Mesenchymal stem cell (in vitro differentiated cells and primary cell): ENCODE measurements at regions not wholly inside any gene's neighbourhood (a gene's known extent, or its start where the extent isn't known, plus 50 kb on each side); places are given as distances from the start of the nearest gene placed in this dataset.
A peak's percentile ranks its signal among the peaks of the same experiment; 100 is the strongest.

Experiments
- DNase-seq: peaks from one replicate; pipeline ENCODE4 v3.0.0-alpha.2; 2013
- H2AFZ ChIP-seq: one replicate; pipeline ENCODE4 v1.6.1; 2013; ENCODE audit warnings: low read depth, mild to moderate bottlenecking, control low read depth, inconsistent platforms, low read length, moderate library complexity
- H2AK5ac ChIP-seq: 2 replicates; pipeline ENCODE4 v1.6.1; 2013; ENCODE audit warnings: low read length, moderate library complexity, mild to moderate bottlenecking, inconsistent platforms; ENCODE audit not compliant: severe bottlenecking
- H2BK120ac ChIP-seq: one replicate; pipeline ENCODE4 v1.6.1; 2013; ENCODE audit warnings: low read depth, mild to moderate bottlenecking, inconsistent platforms, low read length, moderate library complexity
- H2BK12ac ChIP-seq, 2 experiments: one replicate each; pipeline ENCODE4 v1.6.1; 2013; ENCODE audit warnings: inconsistent platforms in 2 of 2, low read length in 2 of 2, mild to moderate bottlenecking in 2 of 2, moderate library complexity in 2 of 2, control low read depth in 1 of 2
- H2BK15ac ChIP-seq: one replicate; pipeline ENCODE4 v1.6.1; 2013; ENCODE audit warnings: mild to moderate bottlenecking, low read depth, inconsistent platforms; ENCODE audit not compliant: poor library complexity, severe bottlenecking
- H2BK5ac ChIP-seq: 2 replicates; pipeline ENCODE4 v1.6.1; 2013; ENCODE audit warnings: low read depth, mild to moderate bottlenecking, low read length, control low read depth, inconsistent platforms; ENCODE audit not compliant: poor library complexity, severe bottlenecking
- H3K14ac ChIP-seq, 2 experiments: one replicate each; pipeline ENCODE4 v1.6.1; 2013; ENCODE audit warnings: inconsistent platforms in 2 of 2, low read length in 2 of 2, control low read depth in 1 of 2, mild to moderate bottlenecking in 1 of 2, moderate library complexity in 1 of 2
- H3K18ac ChIP-seq, 2 experiments: one replicate each; pipeline ENCODE4 v1.6.1; 2013; ENCODE audit warnings: inconsistent platforms in 2 of 2, low read length in 2 of 2, control low read depth in 1 of 2, low read depth in 1 of 2, mild to moderate bottlenecking in 1 of 2
- H3K23ac ChIP-seq, 2 experiments: one replicate each; pipeline ENCODE4 v1.6.1; 2013; ENCODE audit warnings: inconsistent platforms in 2 of 2, low read length in 2 of 2, mild to moderate bottlenecking in 2 of 2, moderate library complexity in 2 of 2, control low read depth in 1 of 2
- H3K27ac ChIP-seq: 2 replicates; pipeline ENCODE4 v1.5.1; 2013; ENCODE audit warnings: mild to moderate bottlenecking, moderate library complexity, low read length, control low read depth, inconsistent platforms; ENCODE audit not compliant: poor library complexity, severe bottlenecking
- H3K27me3 ChIP-seq, 2 experiments: 2 replicates each; pipeline versions ENCODE4 v1.6.1 to v1.7.0; 2013; ENCODE audit warnings: low read length in 2 of 2, mild to moderate bottlenecking in 2 of 2, moderate library complexity in 2 of 2, control low read depth in 1 of 2, inconsistent platforms in 1 of 2; ENCODE audit not compliant: control insufficient read depth in 1 of 2, insufficient read depth in 1 of 2
- H3K36me3 ChIP-seq, 2 experiments: 2 replicates each; pipeline versions ENCODE4 v1.6.1 to v1.7.0; 2013; ENCODE audit warnings: low read length in 2 of 2, control low read depth in 1 of 2, inconsistent platforms in 1 of 2, low read depth in 1 of 2, mild to moderate bottlenecking in 1 of 2; ENCODE audit not compliant: insufficient read depth in 2 of 2, control insufficient read depth in 1 of 2
- H3K4ac ChIP-seq, 2 experiments: one replicate each; pipeline ENCODE4 v1.6.1; 2013; ENCODE audit warnings: inconsistent platforms in 2 of 2, low read length in 2 of 2, mild to moderate bottlenecking in 2 of 2, moderate library complexity in 2 of 2, control low read depth in 1 of 2, low read depth in 1 of 2
- H3K4me1 ChIP-seq: 2 replicates; pipeline ENCODE4 v1.6.1; 2013; ENCODE audit warnings: low read depth, low read length, control low read depth; ENCODE audit not compliant: control insufficient read depth, insufficient read depth
- H3K4me2 ChIP-seq: 2 replicates; pipeline ENCODE4 v1.6.1; 2013; ENCODE audit warnings: low read length, mild to moderate bottlenecking, inconsistent platforms; ENCODE audit not compliant: poor library complexity, severe bottlenecking
- H3K4me3 ChIP-seq, 2 experiments: 2 replicates each; pipeline versions ENCODE4 v1.5.1 to v1.7.0; 2013; ENCODE audit warnings: low read length in 2 of 2, mild to moderate bottlenecking in 2 of 2, control low read depth in 1 of 2, low read depth in 1 of 2; ENCODE audit not compliant: insufficient read depth in 1 of 2
- H3K79me1 ChIP-seq: replicated peaks from 2 replicates; pipeline ENCODE4 v1.6.1; 2013; ENCODE audit warnings: mild to moderate bottlenecking, control low read depth, low read length, inconsistent platforms; ENCODE audit not compliant: poor library complexity, severe bottlenecking
- H3K9ac ChIP-seq: 2 replicates; pipeline ENCODE4 v1.7.0; 2013; ENCODE audit warnings: mild to moderate bottlenecking, low read length, moderate library complexity
- H3K9me3 ChIP-seq: 2 replicates; pipeline ENCODE4 v1.7.0; 2013; ENCODE audit warnings: mild to moderate bottlenecking, low read length; ENCODE audit not compliant: control insufficient read depth
- H4K8ac ChIP-seq: one replicate; pipeline ENCODE4 v1.6.1; 2013; ENCODE audit warnings: inconsistent platforms, mild to moderate bottlenecking, low read length, moderate library complexity
- H4K91ac ChIP-seq: one replicate; pipeline ENCODE4 v1.6.1; 2013; ENCODE audit warnings: mild to moderate bottlenecking, low read length, inconsistent platforms
- WGBS: methylation state at CpG from one replicate; pipeline ENCODE4 v1.1.7; 2013; ENCODE audit warnings: mixed read lengths; 5-methylcytosine and 5-hydroxymethylcytosine counted together

DNA sequence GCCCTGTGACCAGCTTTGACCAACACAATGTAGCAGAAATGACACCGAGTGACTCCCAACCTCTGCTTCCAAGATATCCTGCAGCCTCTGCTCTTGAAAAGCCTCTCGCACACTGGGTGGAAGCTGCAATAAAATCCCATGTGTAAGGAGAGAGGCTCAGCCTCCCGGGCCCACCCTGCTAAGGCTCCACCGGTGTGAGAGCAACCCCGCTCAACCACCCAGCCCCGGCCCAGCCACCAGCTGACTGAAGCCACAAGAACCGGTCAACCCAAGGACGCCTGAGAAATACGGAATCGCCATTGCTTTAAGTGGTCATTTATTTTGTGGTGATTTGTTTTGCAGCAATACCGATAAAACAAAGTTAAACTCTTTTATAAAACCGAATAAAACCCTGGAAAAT lies 452.8 kb upstream of the SMIM21 start:
- Histone ChIP-seq H3K23ac (no peak overlapping the region), H2BK15ac (no peak overlapping the region), H3K27me3 (peaks cover 0 to 4% of the 10 kb centered on the region in 2 experiments), H3K9ac (no peak overlapping the region), H2AFZ (no peak overlapping the region), H4K8ac (no peak overlapping the region), H3K79me1 (no peaks in the 10 kb centered on the region), H2BK5ac (no peak overlapping the region), H3K18ac (no peak overlapping the region), H2AK5ac (no peak overlapping the region), H3K14ac (no peak overlapping the region), H3K4ac (no peak overlapping the region), H3K27ac (no peak overlapping the region), H3K4me3 (no peak overlapping the region), H3K9me3 (peaks cover 19% of the 10 kb centered on the region), H3K4me1 (no peaks in the 10 kb centered on the region), H4K91ac (no peak overlapping the region), H3K4me2 (no peak overlapping the region), H3K36me3 (no peaks in the 10 kb centered on the region), H2BK12ac (no peak overlapping the region), H2BK120ac (no peak overlapping the region)
- 87% methylated on average over 10 of the region's 12 CpGs for WGBS
- no peak for DNase-seq

- Histone ChIP-seq H3K9me3 (peaks cover 19% of the 10 kb centered on the region), H2BK12ac (no peak overlapping the region), H3K4me2 (no peak overlapping the region), H2AFZ (no peak overlapping the region), H3K18ac (no peak overlapping the region), H3K14ac (no peak overlapping the region), H2AK5ac (no peak overlapping the region), H3K23ac (no peak overlapping the region), H4K8ac (no peak overlapping the region), H4K91ac (no peak overlapping the region), H3K4me3 (no peak overlapping the region), H3K36me3 (no peaks in the 10 kb centered on the region), H3K27ac (no peak overlapping the region), H3K27me3 (peaks cover 0 to 4% of the 10 kb centered on the region in 2 experiments), H3K4me1 (no peaks in the 10 kb centered on the region), H2BK15ac (no peak overlapping the region), H2BK120ac (no peak overlapping the region), H3K79me1 (no peaks in the 10 kb centered on the region), H3K4ac (no peak overlapping the region), H3K9ac (no peak overlapping the region), H2BK5ac (no peak overlapping the region)
- peak; percentile 1 for DNase-seq
- 76% methylated on average over 2 of the region's 3 CpGs for WGBS
These were observed 451.7 kb upstream of the SMIM21 start for GRCh38 chr18:75879196-75879595.

DNA sequence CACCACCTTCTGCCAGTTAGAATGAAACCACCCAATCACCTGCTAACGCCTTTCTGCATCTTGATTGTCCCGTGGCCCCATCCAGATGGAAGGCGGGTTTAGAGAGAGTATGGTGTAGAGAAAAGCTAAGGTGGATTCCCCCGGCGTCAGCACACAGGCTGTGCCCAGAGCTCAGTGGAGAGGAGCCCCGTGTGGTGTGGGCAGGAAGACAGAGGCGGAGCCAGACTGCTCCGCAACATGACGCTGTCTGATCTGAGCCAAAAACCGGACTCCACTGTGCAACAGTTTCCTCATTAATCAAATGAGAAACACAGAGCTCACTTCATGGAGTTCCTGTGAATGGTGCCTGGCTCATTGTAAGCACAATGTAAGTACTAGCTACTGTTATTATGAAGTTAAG lies 448.1 kb upstream of the SMIM21 start:
- H2BK15ac ChIP-seq = no peak overlapping the region
- no peak overlapping the region for H2BK120ac ChIP-seq
- 95% methylated on average over 9 of the region's 10 CpGs for WGBS
- no peak overlapping the region for H2BK12ac ChIP-seq
- H3K14ac ChIP-seq = no peak overlapping the region
- no peak overlapping the region for H3K18ac ChIP-seq
- no peak for DNase-seq
- no peak overlapping the region for H3K4me2 ChIP-seq
- H3K27ac ChIP-seq = no peak overlapping the region
- no peak overlapping the region for H4K91ac ChIP-seq
- no peaks in the 10 kb centered on the region for H3K27me3 ChIP-seq
- no peak overlapping the region for H2BK5ac ChIP-seq
- no peaks in the 10 kb centered on the region for H3K36me3 ChIP-seq
- H3K9ac ChIP-seq = no peak overlapping the region
- no peaks in the 10 kb centered on the region for H3K4me1 ChIP-seq
- no peak overlapping the region for H3K23ac ChIP-seq
- peaks cover 12% of the 10 kb centered on the region for H3K9me3 ChIP-seq
- H2AFZ ChIP-seq = no peak overlapping the region
- no peaks in the 10 kb centered on the region for H3K79me1 ChIP-seq
- H4K8ac ChIP-seq = no peak overlapping the region
- H3K4ac ChIP-seq = no peak overlapping the region
- no peak overlapping the region for H3K4me3 ChIP-seq
- no peak overlapping the region for H2AK5ac ChIP-seq

DNA sequence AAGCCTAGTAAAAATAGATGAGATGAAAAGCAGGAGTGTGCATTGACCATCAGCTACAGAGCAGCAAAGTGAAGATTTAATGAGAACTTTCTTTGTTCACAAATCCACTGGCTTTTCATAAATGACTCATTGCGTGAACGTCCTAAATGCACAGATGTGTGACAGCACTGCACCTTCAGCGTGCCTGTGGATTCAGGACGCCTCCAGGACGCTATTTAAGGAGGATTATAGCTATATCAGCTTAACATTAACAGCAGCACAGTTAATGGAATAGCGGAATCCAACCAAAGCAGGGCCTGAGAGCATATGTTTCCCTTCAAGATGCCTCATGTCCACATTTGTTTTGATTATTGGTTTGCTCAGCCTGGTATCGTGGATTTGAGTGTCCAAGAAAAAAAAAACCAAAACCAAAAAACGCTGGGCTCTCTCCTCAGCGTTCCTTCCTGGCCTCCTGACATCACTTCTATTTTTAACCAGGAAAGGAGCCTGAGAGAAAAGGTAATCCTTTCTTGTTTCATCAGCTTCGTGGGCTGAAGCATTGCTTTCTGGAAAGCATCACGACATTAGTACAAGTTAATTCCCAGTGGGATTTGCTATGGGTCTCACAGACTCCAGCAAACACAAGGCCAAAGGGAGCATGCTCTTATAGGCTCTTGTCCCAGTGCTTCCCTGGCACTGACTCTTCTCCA lies 447.0 kb upstream of the SMIM21 start:
- Histone ChIP-seq H2BK12ac (no peak overlapping the region), H4K91ac (no peak overlapping the region), H2AK5ac (no peak overlapping the region), H3K18ac (no peak overlapping the region), H3K79me1 (no peaks in the 10 kb centered on the region), H3K14ac (no peak overlapping the region), H3K4ac (no peak overlapping the region), H3K27me3 (no peaks in the 10 kb centered on the region), H3K9me3 (peaks cover 8% of the 10 kb centered on the region), H3K4me3 (no peak overlapping the region), H3K9ac (no peak overlapping the region), H3K36me3 (no peaks in the 10 kb centered on the region), H4K8ac (no peak overlapping the region), H2BK15ac (no peak overlapping the region), H2BK5ac (no peak overlapping the region), H3K23ac (no peak overlapping the region), H2AFZ (no peak overlapping the region), H3K4me1 (no peaks in the 10 kb centered on the region), H3K4me2 (no peak overlapping the region), H2BK120ac (no peak overlapping the region), H3K27ac (no peak overlapping the region)
- WGBS = 43% methylated on average over 11 of the region's 11 CpGs
- peak; percentile 33 for DNase-seq
